ENCODE measurements at regions not wholly inside any gene's neighbourhood (a gene's known extent, or its start where the extent isn't known, plus 50 kb on each side); places are given as distances from the start of the nearest gene placed in this dataset.

- DNase-seq = no peak
Measured at GRCh38 chr4:178448372-178449035, 1006.3 kb upstream of the AGA start.

GRCh38 chr4:178450614-178451013 is 1008.4 kb upstream of the AGA start:
- no peak for DNase-seq

- no peak for DNase-seq
Measured at GRCh38 chr4:178453057-178453456, 1010.8 kb upstream of the AGA start.

GRCh38 chr4:178457286-178457685 is 1015.0 kb upstream of the AGA start:
- DNase-seq = no peak

- no peak for DNase-seq
Measured at GRCh38 chr4:178462710-178463109, 1020.5 kb upstream of the AGA start.

- DNase-seq = no peak
Measured at GRCh38 chr4:178463747-178464146, 1021.5 kb upstream of the AGA start.

GRCh38 chr4:178470996-178471784 is 1029.0 kb upstream of the AGA start:
- DNase-seq = no peak

GRCh38 chr4:178471994-178472393 is 1029.8 kb upstream of the AGA start:
- no peak for DNase-seq

GRCh38 chr4:178480105-178480504 is 1037.9 kb upstream of the AGA start:
- no peak for DNase-seq

- no peak for DNase-seq
Measured at GRCh38 chr4:178480881-178481280, 1038.6 kb upstream of the AGA start.

GRCh38 chr4:178481564-178481963 is 1039.3 kb upstream of the AGA start:
- DNase-seq = no peak

- DNase-seq = no peak
Measured at GRCh38 chr4:178523038-178523437, 1080.8 kb upstream of the AGA start.

GRCh38 chr4:178535939-178536579 is 1093.8 kb upstream of the AGA start:
- DNase-seq = no peak

- DNase-seq = no peak
Measured at GRCh38 chr4:178553201-178553600, 1111.0 kb upstream of the AGA start.

GRCh38 chr4:178554352-178554751 is 1112.1 kb upstream of the AGA start:
- no peak for DNase-seq

- no peak for DNase-seq
Measured at GRCh38 chr4:178556796-178557195, 1114.6 kb upstream of the AGA start.

GRCh38 chr4:178577933-178578332 is 1135.7 kb upstream of the AGA start:
- no peak for DNase-seq

- DNase-seq = no peak
Measured at GRCh38 chr4:178595500-178596138, 1153.4 kb upstream of the AGA start.

GRCh38 chr4:178598672-178599071 is 1156.4 kb upstream of the AGA start:
- no peak for DNase-seq

GRCh38 chr4:178599521-178599920 is 1157.3 kb upstream of the AGA start:
- DNase-seq = no peak

GRCh38 chr4:178602833-178603232 is 1160.6 kb upstream of the AGA start:
- no peak for DNase-seq

GRCh38 chr4:178611062-178611461 is 1168.8 kb upstream of the AGA start:
- DNase-seq = no peak

- DNase-seq = no peak
Measured at GRCh38 chr4:178612733-178613132, 1170.5 kb upstream of the AGA start.

GRCh38 chr4:178632415-178632814 is 1190.2 kb upstream of the AGA start:
- DNase-seq = no peak
